Hypothalamus (tissue), 51 donors: ENCODE measurements at regions not wholly inside any gene's neighbourhood (a gene's known extent, or its start where the extent isn't known, plus 50 kb on each side); places are given as distances from the start of the nearest gene placed in this dataset.
A peak's percentile ranks its signal among the peaks of the same experiment; 100 is the strongest.
"Not testable (repeated sequence)": the region's sequence is repeated elsewhere in the genome, so short reads cannot be mapped to it uniquely, and the experiment has no call there.

Experiments
- DNase-seq, 51 donors: peaks; one replicate each; lab custom pipeline; 2025; lab: John Stamatoyannopoulos, UW

DNA sequence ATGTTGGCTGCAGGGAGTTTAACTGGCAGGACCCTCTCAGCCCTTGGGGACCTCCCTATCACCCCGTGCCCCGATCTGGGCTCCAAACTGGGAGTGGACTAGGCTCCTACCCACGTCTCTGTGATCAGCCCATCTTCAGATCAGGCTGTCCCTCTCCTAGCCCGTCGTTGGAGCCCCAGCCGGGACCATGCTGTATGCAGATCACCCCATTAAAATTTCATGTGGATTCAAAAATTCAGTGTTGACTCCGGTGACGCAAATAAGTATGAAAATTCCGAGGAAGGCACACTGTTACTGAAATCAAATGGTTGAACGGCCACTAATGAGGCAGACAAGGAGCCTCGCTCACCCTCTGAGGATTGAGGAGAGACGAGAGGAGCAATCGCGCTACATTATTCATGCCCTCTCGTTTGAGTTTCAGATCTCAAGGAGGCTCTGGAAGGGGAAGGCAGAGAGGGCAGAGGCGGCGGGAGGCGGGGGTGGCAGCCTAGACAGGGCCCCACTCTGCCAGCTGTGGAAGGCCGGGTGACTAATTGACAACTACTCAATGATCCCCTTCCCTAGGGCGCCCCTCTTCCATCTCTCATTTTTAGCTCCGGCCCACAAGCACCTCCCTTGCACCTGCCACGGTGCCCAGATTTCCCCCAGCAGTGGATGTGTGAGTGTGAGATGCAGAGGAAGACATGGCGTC, 255.4 kb downstream of the MIAT start:
- no peak for DNase-seq

DNA sequence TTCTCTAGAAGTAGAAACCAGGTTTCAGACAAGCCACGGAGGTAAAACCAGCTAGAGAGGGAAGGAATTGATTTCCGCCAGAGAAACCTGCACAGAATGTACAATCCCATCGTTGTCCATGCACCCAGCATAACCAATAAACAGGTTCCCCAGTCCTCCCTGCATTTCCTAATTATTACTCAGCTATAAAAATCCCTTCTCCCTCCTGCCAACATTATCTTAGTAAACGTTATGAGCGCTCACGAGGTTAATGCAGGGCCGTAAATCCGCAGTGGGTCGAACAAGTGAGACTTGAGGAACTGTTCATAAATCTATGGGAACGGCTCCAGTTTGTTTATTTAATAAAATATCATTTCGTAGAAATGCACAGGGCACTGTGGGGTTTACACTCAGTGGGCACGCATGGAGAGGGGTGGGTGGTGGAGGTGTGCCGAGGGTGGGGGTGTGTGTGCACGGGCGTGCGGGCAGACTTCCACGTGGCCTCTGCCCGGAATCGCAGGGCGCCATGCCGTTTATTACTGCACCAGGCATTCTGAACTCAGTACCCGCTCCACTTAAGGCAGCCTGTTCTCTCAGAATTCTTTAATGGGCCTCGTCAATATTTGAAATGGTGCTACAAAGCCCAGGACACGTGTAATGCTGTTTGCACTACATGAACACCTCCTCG, 257.3 kb downstream of the MIAT start:
- no peak for DNase-seq

DNA sequence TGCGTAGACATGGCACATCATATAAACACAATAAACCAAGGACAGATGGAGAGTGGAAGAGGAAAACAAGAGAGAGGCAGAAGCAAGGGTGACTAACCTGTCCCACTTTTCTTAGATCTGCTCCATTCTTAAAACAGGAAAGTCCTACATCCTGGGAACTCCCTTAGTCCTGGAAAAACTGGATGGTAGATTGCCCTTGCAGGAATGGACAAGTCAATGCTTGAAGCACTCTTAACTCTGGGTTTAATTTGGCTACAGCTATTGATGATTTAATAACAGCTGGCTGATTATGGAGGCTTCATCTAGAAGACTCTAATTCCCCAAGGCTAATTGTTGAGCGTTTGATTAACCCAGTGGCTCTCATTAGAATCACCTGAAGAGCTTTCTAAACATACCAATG, 258.8 kb downstream of the MIAT start:
- no peak for DNase-seq

DNA sequence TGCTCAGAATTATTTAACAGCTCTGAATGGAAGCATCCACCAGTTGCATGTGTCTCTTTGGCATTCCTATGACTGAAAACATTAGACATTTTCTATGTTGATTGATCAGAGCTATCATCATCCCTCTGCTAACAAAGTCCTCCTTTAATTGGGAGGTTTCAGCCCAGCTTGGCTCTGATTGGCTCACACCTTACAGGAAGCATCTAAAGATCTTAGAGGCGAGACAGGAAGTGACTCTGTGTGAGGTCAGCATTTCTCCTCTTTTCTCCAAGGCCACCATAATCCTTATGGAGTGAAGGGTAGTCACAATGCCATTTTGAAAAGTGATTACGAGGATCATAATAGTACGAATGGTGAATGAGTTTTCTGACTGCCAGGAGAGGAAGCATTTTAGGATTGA, 260.8 kb downstream of the MIAT start:
- DNase-seq, result no peak

DNA sequence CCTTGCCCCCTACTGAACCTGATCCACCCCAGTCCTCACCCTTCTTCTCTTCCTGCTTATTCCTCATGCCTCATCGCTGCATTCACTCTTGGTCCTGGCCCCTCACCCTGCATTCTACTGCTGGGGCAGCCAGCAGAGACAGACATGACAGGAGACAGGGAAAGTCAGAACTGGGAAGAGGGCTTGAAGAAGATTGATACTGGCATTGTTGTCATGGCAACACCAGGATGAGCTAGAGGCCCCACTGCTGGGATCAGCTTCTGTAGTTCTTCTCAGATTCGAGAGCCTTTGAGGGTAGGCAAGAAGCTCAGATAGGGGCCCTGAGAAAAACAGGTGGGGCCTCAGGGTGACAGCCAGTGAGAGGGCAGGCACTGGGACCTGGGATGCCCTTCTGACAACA, 264.3 kb downstream of the MIAT start:
- DNase-seq, result no peak

DNA sequence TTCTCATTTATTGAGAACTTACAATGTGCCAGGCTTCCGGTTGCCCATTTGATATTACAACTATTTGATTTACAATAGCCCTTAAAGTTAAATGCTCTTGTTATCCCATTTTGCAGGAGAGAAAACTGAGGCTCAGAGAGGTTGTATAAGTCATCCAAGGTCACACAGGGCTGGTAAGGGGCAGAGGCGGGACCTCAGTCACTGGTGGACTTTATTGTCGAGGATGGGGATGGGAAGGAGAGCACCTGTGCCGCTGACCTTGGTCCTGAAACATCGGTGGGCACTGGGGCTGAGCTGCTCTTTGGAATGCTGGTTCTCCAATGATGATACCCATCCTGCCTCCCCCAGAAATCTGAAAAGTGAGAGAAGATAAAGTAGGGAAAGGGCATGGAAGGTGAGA, 265.4 kb downstream of the MIAT start:
- DNase-seq, result no peak

DNA sequence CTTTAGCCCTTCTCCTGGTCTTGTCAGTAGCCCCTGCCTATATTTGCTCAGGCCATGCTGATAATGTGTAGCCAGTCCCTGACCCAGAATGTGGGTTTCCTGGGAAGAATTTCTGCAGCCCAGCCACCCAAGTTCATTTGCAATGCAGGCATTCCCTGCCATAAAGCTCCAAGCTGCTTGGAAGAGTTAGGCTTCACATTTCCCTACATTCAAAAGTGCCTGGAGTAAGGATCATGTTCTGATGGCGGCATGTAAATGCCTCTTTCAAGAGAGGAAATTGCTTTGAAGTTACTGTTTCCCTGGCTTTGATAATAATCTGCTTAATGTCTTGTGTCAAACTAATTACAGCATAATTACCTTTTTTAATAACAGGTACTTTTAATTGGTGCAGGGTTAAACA, 266.1 kb downstream of the MIAT start:
- no peak for DNase-seq

DNA sequence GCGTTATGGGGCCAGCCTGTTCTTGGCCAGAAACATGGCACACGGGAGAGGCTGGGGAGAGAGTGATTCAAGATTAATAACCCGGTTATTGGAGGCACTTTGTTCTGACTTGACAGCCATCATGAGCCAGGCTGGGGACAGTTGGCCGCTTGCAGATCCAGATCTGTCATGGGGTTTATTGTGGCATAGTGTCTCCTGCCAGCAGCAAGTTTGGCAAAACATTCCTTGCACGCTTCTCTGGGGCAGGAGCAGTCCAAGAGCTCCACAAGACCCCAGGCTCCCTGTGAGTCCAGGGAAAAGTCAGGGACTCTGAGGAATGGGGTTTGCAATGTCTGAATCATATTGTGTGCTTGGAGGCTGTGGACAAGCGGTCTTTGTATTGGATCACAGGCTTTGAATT, 270.4 kb downstream of the MIAT start:
- peak in 1 of 51 donors; percentile 10 for DNase-seq

DNA sequence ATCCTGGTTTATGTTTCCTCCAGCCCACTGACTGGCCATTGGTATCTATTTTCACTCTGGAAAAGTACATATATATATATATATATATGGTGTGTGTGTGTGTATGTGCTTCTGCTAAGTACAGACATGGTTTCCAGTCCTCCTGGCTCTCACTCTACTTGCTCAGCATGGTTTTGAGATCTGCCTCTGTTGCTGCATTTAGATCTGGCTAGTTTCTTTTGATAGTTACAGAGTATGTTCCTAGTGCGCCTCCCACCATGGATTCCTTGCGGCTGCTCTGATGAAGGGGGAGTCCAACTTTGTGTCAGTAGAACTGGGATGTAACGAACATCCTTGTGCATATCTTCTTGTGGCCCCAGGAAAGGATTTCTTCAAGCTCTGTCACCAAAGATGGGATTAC, 274.1 kb downstream of the MIAT start:
- no peak for DNase-seq

DNA sequence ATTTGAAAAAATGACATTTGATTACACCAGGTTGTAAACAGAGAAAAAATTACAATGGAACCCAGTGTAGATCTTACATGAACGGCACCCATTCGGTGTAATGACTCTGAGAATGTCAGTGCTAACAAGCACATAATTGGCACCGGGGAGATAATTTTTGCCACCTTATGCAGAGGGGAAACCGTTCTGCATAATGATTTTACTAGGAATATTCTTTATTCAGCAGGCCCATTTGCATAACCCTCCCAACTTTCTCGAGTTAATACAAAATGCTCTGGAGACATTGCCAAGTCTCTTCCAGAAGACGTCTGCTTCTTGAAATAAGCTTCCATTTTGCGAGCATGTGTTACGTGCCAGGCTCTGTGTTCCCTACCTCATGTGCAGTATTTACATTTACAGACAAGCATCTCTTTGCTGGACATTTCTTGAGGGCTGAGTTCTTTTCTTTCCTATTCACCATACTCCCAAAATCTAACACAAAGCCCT, 275.8 kb downstream of the MIAT start:
- no peak for DNase-seq

DNA sequence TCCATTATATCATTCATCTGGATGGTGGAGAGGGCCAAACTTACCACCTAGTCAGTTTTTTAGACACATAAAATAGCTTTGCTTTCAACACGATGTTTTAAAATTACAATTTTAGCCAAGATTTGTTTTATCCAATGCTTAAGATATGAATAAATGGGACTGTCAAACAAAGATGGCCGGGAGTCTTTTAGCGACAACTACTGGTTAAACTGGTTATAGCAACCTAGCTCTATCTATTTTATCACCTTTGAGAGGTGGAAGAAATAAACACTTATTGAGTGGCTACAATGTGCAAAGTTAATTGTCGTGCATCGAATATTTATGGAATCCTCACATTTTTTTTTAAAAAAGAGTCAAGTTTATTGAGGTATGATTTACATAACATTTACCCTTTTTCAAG, 279.8 kb downstream of the MIAT start:
- no peak for DNase-seq

DNA sequence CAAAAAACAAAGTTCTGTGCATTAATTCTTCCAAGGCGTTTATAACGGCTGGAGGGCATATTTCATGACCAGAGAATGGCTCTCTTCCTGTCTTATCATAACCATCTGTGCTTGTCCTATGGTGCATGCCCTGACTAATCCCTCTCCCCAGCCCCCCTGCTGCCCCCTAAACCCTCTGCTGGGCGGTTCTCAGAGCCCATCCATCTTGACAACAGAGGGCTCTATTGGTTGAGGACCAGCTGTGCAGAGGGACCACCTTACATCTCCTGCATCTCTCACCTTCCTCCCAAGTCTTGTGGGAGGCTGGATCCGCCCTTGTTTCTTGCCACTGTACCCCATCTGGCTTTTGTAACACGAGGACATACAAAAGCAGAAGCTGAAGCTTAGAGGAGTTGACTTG, 282.1 kb downstream of the MIAT start:
- DNase-seq, result no peak

DNA sequence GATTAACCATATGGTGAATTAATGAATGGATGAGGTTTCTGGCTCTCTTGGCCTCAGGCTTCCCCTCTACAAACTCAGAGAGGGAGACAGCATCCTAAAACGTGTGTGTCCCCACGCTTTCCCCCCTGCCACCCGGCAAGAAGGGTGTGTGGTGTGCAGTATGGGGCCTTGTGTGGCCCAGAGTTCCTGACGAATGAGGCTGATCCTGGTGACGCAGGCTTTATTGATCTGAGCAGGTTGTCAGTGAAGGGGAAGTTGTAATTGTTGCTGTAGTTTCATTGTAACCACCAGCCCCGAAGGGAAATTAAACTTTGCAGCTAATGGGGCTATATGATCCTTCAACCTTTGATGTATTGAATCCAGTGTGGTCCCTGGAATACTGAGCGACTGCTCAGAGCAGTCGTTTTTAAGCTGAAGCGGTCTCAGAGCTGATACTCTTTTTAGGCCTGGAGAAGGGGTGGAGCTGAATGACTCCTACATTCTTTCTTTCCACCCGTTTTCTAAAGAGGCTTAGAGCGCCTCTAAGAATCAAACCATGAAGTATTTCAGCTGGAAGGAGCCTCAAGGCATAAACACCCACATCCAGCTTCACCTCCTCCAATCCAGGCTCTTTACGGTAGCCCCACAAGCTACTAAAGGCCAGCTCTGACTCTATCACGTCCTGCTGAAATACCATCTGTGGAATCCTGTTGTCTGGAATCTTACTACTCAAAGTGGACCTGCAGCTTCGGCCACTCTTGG, 284.7 kb downstream of the MIAT start:
- DNase-seq, result no peak

DNA sequence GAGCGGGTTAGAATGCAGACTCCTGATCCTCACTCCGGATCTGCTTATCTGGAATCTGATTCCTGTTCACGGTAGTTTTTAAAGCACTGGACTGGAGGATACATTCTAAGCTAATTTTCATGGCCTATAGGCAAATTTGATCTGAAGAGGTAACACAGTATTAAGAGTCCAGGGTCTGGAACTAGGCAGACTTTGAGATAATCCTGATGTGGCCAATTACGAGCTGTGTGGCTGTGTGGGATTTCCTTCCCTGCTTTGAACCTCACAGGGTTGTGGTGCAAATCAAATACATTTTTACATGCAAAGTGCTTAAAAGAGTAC, 285.2 kb downstream of the MIAT start:
- DNase-seq, result no peak

DNA sequence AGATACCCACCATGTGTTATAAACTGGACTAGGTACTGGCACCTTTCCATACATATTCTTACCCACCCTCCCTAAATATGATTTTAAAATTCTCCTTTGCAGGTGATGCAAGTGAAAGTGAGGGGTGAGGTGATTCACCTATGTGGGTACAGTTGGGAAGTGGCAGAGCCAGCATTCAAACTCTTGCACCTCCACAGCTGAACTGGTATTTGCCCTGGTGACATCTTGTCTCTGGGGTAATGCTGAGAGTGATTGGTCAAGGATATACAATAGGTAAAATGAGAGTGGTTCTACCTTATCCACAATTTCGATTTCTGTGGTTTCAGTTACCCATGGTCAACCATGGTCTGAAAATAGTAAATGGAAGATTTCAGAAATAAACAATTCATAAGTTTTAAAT, 288.2 kb downstream of the MIAT start:
- no peak for DNase-seq

DNA sequence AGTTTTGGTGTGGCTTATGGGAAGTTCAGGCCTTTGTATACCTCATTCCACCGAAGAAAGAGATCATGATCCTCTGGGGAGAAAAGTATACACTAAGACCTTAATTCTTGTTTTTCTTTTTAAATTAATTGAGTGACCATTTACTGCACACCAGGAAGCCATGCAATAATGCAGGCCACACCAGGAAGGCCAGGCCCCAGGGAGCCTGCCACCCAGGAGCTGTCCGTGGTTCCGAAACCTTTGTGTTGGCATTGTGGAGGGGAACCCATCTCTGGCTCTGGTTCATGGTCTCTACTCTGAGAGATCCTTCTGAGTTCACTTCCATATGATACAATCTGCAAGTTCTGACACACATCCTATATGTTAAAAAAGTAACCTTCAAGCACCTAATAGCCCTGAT, 291.8 kb downstream of the MIAT start:
- DNase-seq, result peak in 1 of 51 donors; percentile 3

DNA sequence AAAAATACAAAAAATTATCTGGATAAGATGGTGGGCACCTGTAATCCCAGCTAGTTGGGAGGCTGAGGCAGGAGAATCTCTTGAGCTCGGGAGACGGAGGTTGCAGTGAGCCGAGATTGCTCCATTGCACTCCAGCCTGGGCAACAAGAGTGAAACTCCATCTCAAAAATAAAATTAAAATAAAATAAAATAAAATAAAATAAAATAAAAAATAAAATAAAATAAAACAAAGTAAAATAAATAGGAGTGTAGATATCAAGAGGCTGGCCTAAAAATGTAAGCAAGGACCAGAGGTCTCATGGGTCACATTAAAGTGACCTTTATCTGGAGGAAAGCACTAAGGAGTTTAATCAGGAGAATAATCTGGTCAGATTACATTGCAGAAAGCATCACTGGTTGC, 293.8 kb downstream of the MIAT start:
- DNase-seq, result not testable (repeated sequence)

DNA sequence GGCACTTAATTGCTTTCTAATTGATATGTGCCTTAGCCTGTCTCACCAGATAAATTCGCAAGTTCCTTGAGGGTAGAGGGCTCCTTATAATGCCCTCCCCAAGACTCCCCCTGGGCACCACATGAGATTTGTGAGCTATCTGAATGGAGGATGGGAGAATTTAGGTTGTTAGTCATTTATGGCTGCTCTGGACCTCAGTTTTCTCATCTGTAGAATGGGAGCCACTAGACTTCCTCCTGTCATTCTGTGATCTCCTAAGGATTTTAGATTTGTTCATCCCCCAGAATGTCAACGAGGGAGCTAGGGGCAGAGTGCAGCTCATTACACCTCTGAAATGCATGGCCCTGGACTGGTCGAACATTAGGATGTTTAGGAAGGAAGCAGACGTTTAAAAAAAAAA, 294.6 kb downstream of the MIAT start:
- DNase-seq, result no peak

DNA sequence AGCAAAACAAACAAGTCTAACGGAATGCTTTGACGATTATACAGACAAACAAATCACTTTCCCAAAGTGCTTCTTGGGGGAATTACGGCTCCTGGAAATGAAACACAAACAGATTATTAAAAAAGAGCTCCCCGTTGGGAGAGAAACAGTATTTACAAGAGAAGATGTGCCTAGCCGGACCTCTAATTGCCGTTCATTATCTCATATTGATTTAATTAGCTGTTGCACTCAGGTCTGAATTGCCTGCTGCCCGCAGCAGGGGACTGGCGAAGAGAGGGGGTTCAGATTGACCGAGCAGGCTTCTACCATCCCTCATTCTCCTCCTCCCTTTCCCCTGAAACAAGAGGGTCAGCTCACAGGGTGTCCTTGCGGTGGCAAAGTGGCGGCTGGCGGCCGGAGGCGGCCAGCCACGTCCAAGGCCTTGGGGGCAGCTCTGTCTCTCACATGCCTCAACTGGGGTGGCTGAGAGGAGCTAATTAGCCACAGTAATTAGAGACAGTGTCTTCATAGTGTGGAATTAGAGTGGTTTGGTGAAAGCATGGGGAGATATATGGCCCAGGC, 295.1 kb downstream of the MIAT start:
- no peak for DNase-seq

DNA sequence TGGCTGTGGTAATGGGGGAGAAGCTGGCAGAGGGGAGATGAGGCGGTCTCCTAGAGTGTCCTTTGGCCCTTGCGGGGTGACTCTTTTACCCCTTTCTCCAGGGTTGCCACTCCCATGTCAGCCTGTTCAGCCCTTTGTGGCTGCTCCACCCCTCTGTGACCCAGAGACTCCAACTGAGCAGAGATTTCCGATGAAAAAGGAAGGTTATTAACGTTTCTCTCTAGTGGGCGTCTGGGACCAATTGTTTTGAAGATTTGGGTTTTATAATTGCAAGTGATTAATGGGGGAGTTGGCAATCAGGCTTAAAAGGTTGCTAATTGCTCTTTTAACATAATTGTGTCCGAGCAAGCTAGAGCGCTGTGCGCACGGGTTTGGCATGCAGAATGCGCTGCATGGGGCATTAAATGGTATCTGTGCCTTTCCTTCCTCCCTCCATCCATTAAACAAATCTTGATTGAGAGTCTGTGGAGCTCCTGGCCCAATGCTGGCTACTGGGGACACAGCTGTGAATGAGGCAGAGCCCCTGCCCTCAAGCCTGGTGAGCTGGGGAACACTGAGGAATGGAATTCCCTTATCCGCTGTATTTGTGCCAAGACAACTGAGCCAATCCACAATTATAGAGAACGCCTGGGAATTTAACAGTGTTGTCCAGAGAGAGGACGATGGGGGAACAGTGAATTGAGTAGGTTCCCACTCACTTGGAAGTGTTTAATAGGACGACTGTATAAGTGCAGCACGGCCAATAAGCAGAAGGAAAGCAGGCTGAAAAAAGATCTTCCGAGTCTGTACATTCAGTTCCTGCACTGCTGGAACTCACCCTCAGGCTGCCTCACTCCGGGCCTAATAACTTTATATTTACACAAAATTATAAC, 295.9 kb downstream of the MIAT start:
- DNase-seq, result peak in 2 of 51 donors; percentile 2 to 12

DNA sequence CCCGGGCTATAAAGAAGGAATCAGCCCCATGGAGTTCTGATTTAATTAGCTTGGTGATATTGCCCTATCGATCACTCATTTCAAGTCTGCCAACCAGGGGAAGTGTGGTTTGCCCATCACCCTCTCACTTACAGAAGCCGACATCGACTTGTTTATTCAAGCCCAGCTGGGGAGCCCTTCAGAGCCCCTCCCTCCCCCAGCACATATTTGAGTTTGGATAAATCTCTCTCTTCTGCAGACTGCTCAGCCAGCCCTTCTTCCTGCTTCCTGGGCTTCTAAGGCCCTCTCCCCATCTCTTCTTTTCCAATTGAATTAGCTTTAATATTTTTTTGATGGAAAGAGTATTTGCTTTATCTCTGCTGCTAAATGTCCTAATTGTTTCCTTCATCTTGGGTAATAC, 299.0 kb downstream of the MIAT start:
- no peak for DNase-seq
